ENCODE measurements at regions not wholly inside any gene's neighbourhood (a gene's known extent, or its start where the extent isn't known, plus 50 kb on each side); places are given as distances from the start of the nearest gene placed in this dataset.

- no peak for DNase-seq (ENCODE audit: low read depth in 2 of 2)
These were observed 254.6 kb downstream of the SEC23A start for GRCh38 chr14:38848243-38848935.

GRCh38 chr14:38847161-38847560 is 255.9 kb downstream of the SEC23A start:
- no peak for DNase-seq (ENCODE audit: low read depth in 2 of 2)

- DNase-seq (ENCODE audit: low read depth in 2 of 2): no peak
These were observed 263.2 kb downstream of the SEC23A start for GRCh38 chr14:38839694-38840365.

GRCh38 chr14:38838979-38839323 is 264.1 kb downstream of the SEC23A start:
- DNase-seq (ENCODE audit: low read depth in 2 of 2): no peak

GRCh38 chr14:38838049-38838978 is 264.7 kb downstream of the SEC23A start:
- no peak for DNase-seq (ENCODE audit: low read depth in 2 of 2)

GRCh38 chr14:38837343-38838048 is 265.5 kb downstream of the SEC23A start:
- no peak for DNase-seq (ENCODE audit: low read depth in 2 of 2)

- DNase-seq (ENCODE audit: low read depth in 2 of 2): no peak
These were observed 266.5 kb downstream of the SEC23A start for GRCh38 chr14:38836539-38836938.

- DNase-seq (ENCODE audit: low read depth in 2 of 2): no peak
These were observed 267.2 kb downstream of the SEC23A start for GRCh38 chr14:38835874-38836273.

GRCh38 chr14:38828183-38828827 is 274.7 kb downstream of the SEC23A start:
- DNase-seq (ENCODE audit: low read depth in 2 of 2): no peak

GRCh38 chr14:38824706-38825105 is 278.3 kb downstream of the SEC23A start:
- no peak for DNase-seq (ENCODE audit: low read depth in 2 of 2)

- no peak for DNase-seq (ENCODE audit: low read depth in 2 of 2)
These were observed 284.5 kb downstream of the SEC23A start for GRCh38 chr14:38818555-38818954.

GRCh38 chr14:38808734-38809455 is 294.1 kb downstream of the SEC23A start:
- no peak for DNase-seq (ENCODE audit: low read depth in 2 of 2)

GRCh38 chr14:38799671-38800070 is 303.4 kb downstream of the SEC23A start:
- no peak for DNase-seq (ENCODE audit: low read depth in 2 of 2)

- DNase-seq (ENCODE audit: low read depth in 2 of 2): no peak
These were observed 308.4 kb downstream of the SEC23A start for GRCh38 chr14:38794677-38795076.

- DNase-seq (ENCODE audit: low read depth in 2 of 2): no peak
These were observed 311.2 kb downstream of the SEC23A start for GRCh38 chr14:38791862-38792261.

- DNase-seq (ENCODE audit: low read depth in 2 of 2): no peak
These were observed 312.1 kb downstream of the SEC23A start for GRCh38 chr14:38790916-38791315.

- no peak for DNase-seq (ENCODE audit: low read depth in 2 of 2)
These were observed 313.2 kb downstream of the SEC23A start for GRCh38 chr14:38789805-38790204.

GRCh38 chr14:38788060-38788459 is 315.0 kb downstream of the SEC23A start:
- no peak for DNase-seq (ENCODE audit: low read depth in 2 of 2)

- no peak for DNase-seq (ENCODE audit: low read depth in 2 of 2)
These were observed 316.1 kb downstream of the SEC23A start for GRCh38 chr14:38786921-38787320.

GRCh38 chr14:38777401-38777800 is 325.6 kb downstream of the SEC23A start:
- no peak for DNase-seq (ENCODE audit: low read depth in 2 of 2)

GRCh38 chr14:38775986-38776385 is 327.0 kb downstream of the SEC23A start:
- no peak for DNase-seq (ENCODE audit: low read depth in 2 of 2)
